Endothelial cell of umbilical vein (primary cell): ENCODE measurements at regions not wholly inside any gene's neighbourhood (a gene's known extent, or its start where the extent isn't known, plus 50 kb on each side); places are given as distances from the start of the nearest gene placed in this dataset.

ENCODE experiments used
- BruUV-seq: library from RNA; stranded (reverse); fragments of 400-500 nt; replicated peaks from 2 replicates; lab custom pipeline; 2021; lab: Mats Ljungman, UMichigan
- CTCF ChIA-PET: fragments of 300-600, 350-600 bp; sonication (Branson Sonifier 250); formaldehyde crosslinking; loops from one replicate; lab custom pipeline; 2021; ENCODE audit warnings: antibody characterized with exemption, inconsistent platforms; lab: Charles Lee
- POLR2A ChIA-PET: fragments of 300-600, 350-600 bp; sonication (Branson Sonifier 250); formaldehyde crosslinking; loops from one replicate; lab custom pipeline; 2021; ENCODE audit warnings: antibody characterized with exemption, inconsistent platforms; lab: Charles Lee
- DNase-seq: peaks from one replicate; pipeline ENCODE4 v3.0.0-alpha.2; 2011; ENCODE audit warnings: low read depth, low spot score
- FAIRE-seq: peaks from 2 replicates; lab custom pipeline; 2011; peaks lifted over from hg19 to GRCh38; lab: Jason Lieb, UNC
- H2AFZ ChIP-seq: 2 replicates; pipeline ENCODE4 v1.6.0; 2012; ENCODE audit warnings: low read depth, low read length, control low read depth, inconsistent platforms
- H3K27ac ChIP-seq: 2 replicates; pipeline ENCODE4 v1.5.1; 2011; ENCODE audit warnings: low read depth, mild to moderate bottlenecking, control low read depth, low read length, moderate library complexity; ENCODE audit not compliant: insufficient read depth
- H3K27me3 ChIP-seq, 2 experiments: 2 replicates each; pipeline versions ENCODE4 v1.6.0 to v1.6.1; 2011; ENCODE audit warnings: low read length in 2 of 2, mixed read lengths in 1 of 2; ENCODE audit not compliant: control insufficient read depth in 2 of 2, insufficient read depth in 2 of 2
- H3K36me3 ChIP-seq, 2 experiments: 2 replicates in 1 of 2; 3 replicates in 1 of 2; pipeline ENCODE4 v1.5.1; 2011; ENCODE audit warnings: low read length in 2 of 2, mild to moderate bottlenecking in 1 of 2, moderate library complexity in 1 of 2; ENCODE audit not compliant: control insufficient read depth in 2 of 2, insufficient read depth in 2 of 2; ENCODE audit errors: extremely low read depth in 1 of 2
- H3K4me1 ChIP-seq: 3 replicates; pipeline ENCODE4 v1.5.1; 2011; ENCODE audit warnings: mild to moderate bottlenecking, low read length; ENCODE audit not compliant: control insufficient read depth, insufficient read depth; ENCODE audit errors: extremely low read depth
- H3K4me2 ChIP-seq: 2 replicates; pipeline ENCODE4 v1.6.1; 2011; ENCODE audit warnings: low read length, control low read depth, mixed read lengths; ENCODE audit not compliant: insufficient read depth
- H3K4me3 ChIP-seq, 3 experiments: fragments of 200-600 bp in 1 of 3; sonication (generic), shearing (Covaris generic) in 1 of 3; replicated peaks in 1 of 3; 2 replicates each; pipeline ENCODE4 v1.5.1; 2011 to 2016; ENCODE audit warnings: control low read depth in 3 of 3, low read length in 3 of 3, mild to moderate bottlenecking in 2 of 3, inconsistent platforms in 1 of 3, low read depth in 1 of 3, moderate library complexity in 1 of 3; ENCODE audit not compliant: insufficient read depth in 1 of 3
- H3K79me2 ChIP-seq: 2 replicates; pipeline ENCODE4 v1.6.0; 2012; ENCODE audit warnings: low read length, inconsistent platforms; ENCODE audit not compliant: control insufficient read depth, insufficient read depth
- H3K9ac ChIP-seq: replicated peaks from 2 replicates; pipeline ENCODE3; 2011; ENCODE audit warnings: low read length, control low read depth; ENCODE audit not compliant: insufficient read depth; ENCODE audit errors: extremely low read depth
- H3K9me1 ChIP-seq: replicated peaks from 3 replicates; pipeline ENCODE4 v1.6.0; 2011; ENCODE audit warnings: mild to moderate bottlenecking, low read length; ENCODE audit not compliant: control insufficient read depth, insufficient read depth; ENCODE audit errors: extremely low read depth
- H3K9me3 ChIP-seq: replicated peaks from 2 replicates; pipeline ENCODE4 v1.5.1; 2012; ENCODE audit warnings: low read length, inconsistent platforms; ENCODE audit not compliant: control insufficient read depth, insufficient read depth
- H4K20me1 ChIP-seq: replicated peaks from 2 replicates; pipeline ENCODE3; 2011; ENCODE audit warnings: mild to moderate bottlenecking, low read length; ENCODE audit not compliant: control insufficient read depth, insufficient read depth; ENCODE audit errors: extremely low read depth
- CTCF ChIP-seq, 2 donors: IDR thresholded peaks; 1 replicate in 1 of 2; 2 replicates in 1 of 2; pipeline ENCODE4 v1.5.1; 2011; ENCODE audit warnings: low read length in 2 of 2, mild to moderate bottlenecking in 2 of 2, moderate library complexity in 2 of 2, control low read depth in 1 of 2, inconsistent platforms in 1 of 2, low read depth in 1 of 2; ENCODE audit not compliant: insufficient read depth in 1 of 2; ENCODE audit errors: extremely low read depth in 1 of 2
- EZH2 ChIP-seq: IDR thresholded peaks from 2 replicates; pipeline ENCODE4 v1.6.1; 2012; ENCODE audit warnings: borderline replicate concordance, low read depth, mild to moderate bottlenecking, moderate library complexity, low read length, inconsistent platforms; ENCODE audit not compliant: severe bottlenecking
- FOS ChIP-seq: IDR thresholded peaks from 2 replicates; pipeline ENCODE4 v1.6.1; 2011; ENCODE audit warnings: mild to moderate bottlenecking, low read length, moderate library complexity, borderline replicate concordance; ENCODE audit not compliant: insufficient read depth
- GATA2 ChIP-seq: IDR thresholded peaks from 2 replicates; pipeline ENCODE4 v1.7.0; 2011; ENCODE audit warnings: low read depth, mild to moderate bottlenecking, moderate library complexity, mixed read lengths, low read length; ENCODE audit not compliant: insufficient read length, insufficient read depth
- JUN ChIP-seq: IDR thresholded peaks from 2 replicates; pipeline ENCODE4 v1.6.1; 2011; ENCODE audit warnings: borderline replicate concordance, low read depth; ENCODE audit not compliant: insufficient read length, insufficient read depth
- MAX ChIP-seq: IDR thresholded peaks from 2 replicates; pipeline ENCODE4 v1.6.1; 2011; ENCODE audit not compliant: insufficient read depth, insufficient read length
- MYC ChIP-seq: IDR thresholded peaks from one replicate; pipeline ENCODE4 v1.6.1; 2011; ENCODE audit warnings: mild to moderate bottlenecking, low read depth, low read length
- POLR2A ChIP-seq: IDR thresholded peaks from 2 replicates; pipeline ENCODE4 v1.6.1; 2012; ENCODE audit warnings: low read depth, mild to moderate bottlenecking, control low read depth, low read length
- POLR2AphosphoS5 ChIP-seq: IDR thresholded peaks from 2 replicates; pipeline ENCODE4 v1.6.1; 2012; ENCODE audit warnings: low read depth, mild to moderate bottlenecking, control low read depth, low read length, moderate library complexity; ENCODE audit not compliant: insufficient read depth
- dilution Hi-C: fragments of 300-500 bp; cut with MboI; formaldehyde crosslinking; loops from one replicate; pipeline ENCODE4 v1.15.0; 2019; ENCODE audit warnings: low sequenced_read_pairs; ENCODE audit not compliant: extremely low pct_ligation_motif_present
- intact Hi-C: fragments of 100-400 bp; cut with micrococcal nuclease; formaldehyde crosslinking; loops from one replicate; pipeline ENCODE4 v1.10.0; 2022

GRCh38 chr3:95476534-95476933 is 1337.9 kb upstream of the EPHA6 start:
- intact Hi-C loops, result no loop called here
- DNase-seq (no peak), FAIRE-seq (no peak)
- dilution Hi-C loops, result no loop called here
- H3K9me3 ChIP-seq, result no peaks in the 10 kb centered on the region
- CTCF ChIA-PET, result no interaction called here
- no peak overlapping the region for H3K27ac ChIP-seq
- H3K4me1 ChIP-seq, result no peaks in the 10 kb centered on the region
- no TSS peak for BruUV-seq
- no peak overlapping the region for H3K4me3 ChIP-seq
- H3K4me2 ChIP-seq, result no peak overlapping the region
- no peaks in the 10 kb centered on the region for H3K79me2 ChIP-seq
- no peaks in the 10 kb centered on the region for H3K9me1 ChIP-seq
- no peaks in the 10 kb centered on the region for H4K20me1 ChIP-seq
- H3K36me3 ChIP-seq, result no peaks in the 10 kb centered on the region
- POLR2A ChIA-PET, result no interaction called here
- no peak for TF ChIP-seq MYC
- no peak for TF ChIP-seq POLR2AphosphoS5
- no peak for TF ChIP-seq GATA2
- TF ChIP-seq FOS, result no peak
- no peak for TF ChIP-seq JUN
- TF ChIP-seq POLR2A, result no peak
- no peak for TF ChIP-seq CTCF (IDR thresholded peaks at IDR 0.05; ENCODE audit: extremely low read depth in 1 of 2, insufficient read depth in 1 of 2, low read depth in 1 of 2, low read length in 2 of 2)
- no peak for TF ChIP-seq MAX
- TF ChIP-seq EZH2, result no peak
- H3K9ac ChIP-seq, result no peak overlapping the region
- H3K27me3 ChIP-seq, result no peaks in the 10 kb centered on the region
- no peak overlapping the region for H2AFZ ChIP-seq
